Spleen (tissue), 7 donors: ENCODE measurements at regions not wholly inside any gene's neighbourhood (a gene's known extent, or its start where the extent isn't known, plus 50 kb on each side); places are given as distances from the start of the nearest gene placed in this dataset.

Experiments
- CTCF ChIP-seq, 11 experiments: fragments of 200-600 bp in 7 of 11; fragments of 450-650 bp in 4 of 11; sonication (generic) in 4 of 11; IDR thresholded peaks in 8 of 11; conservative IDR thresholded peaks in 3 of 11; 1 replicate in 7 of 11; 2 replicates in 4 of 11; pipeline versions ENCODE4 v1.4.0 to v1.8.0; 2016 to 2021; ENCODE audit warnings: antibody characterized with exemption in 11 of 11, inconsistent platforms in 4 of 11, mild to moderate bottlenecking in 1 of 11
- POLR2A ChIP-seq, 3 donors: fragments of 450-650 bp; IDR thresholded peaks; one replicate each; pipeline ENCODE4 v1.5.1; 2017; ENCODE audit warnings: antibody characterized with exemption in 3 of 3, mild to moderate bottlenecking in 1 of 3
- POLR2AphosphoS5 ChIP-seq, 3 donors: sonication (generic); formaldehyde crosslinking; IDR thresholded peaks; one replicate each; pipeline ENCODE4 v1.5.1; 2017; ENCODE audit warnings: antibody characterized with exemption in 3 of 3
- donor health status: DM: no; HTN: no; CAD: no; lungs with moderate emphysema.
- donor health status: DM: no; HTN: no; CAD: no.
- donor health status: DM: no; HTN: no; CAD: no.

DNA sequence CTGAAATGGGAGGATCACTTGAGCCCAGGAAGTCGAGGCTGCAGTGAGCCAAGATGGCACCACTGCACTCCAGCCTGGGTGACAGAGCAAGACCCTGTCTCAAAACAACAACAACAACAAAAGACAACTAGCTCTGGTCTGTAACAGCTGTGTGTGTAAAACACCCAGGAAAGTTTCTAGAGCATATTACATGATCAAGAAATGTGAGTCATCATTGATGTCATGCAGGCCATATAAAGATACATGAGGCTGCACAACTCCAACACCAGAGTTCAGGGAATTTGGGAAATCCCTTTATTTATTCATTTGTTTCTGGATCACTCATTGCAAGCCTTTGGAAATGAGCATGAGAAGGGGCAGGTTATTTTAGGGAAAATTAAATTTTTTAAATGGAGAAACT is 50.3 kb upstream of the CTPS1 start:
- TF ChIP-seq CTCF (IDR thresholded peaks at IDR 0.05 in 8 of 11, conservative IDR thresholded peaks at IDR 0.05 in 3 of 11) (no peak), POLR2A (IDR thresholded peaks at IDR 0.05) (no peak), POLR2AphosphoS5 (IDR thresholded peaks at IDR 0.05) (no peak)
